ENCODE measurements at regions not wholly inside any gene's neighbourhood (a gene's known extent, or its start where the extent isn't known, plus 50 kb on each side); places are given as distances from the start of the nearest gene placed in this dataset.
A peak's percentile ranks its signal among the peaks of the same experiment; 100 is the strongest.

DNA sequence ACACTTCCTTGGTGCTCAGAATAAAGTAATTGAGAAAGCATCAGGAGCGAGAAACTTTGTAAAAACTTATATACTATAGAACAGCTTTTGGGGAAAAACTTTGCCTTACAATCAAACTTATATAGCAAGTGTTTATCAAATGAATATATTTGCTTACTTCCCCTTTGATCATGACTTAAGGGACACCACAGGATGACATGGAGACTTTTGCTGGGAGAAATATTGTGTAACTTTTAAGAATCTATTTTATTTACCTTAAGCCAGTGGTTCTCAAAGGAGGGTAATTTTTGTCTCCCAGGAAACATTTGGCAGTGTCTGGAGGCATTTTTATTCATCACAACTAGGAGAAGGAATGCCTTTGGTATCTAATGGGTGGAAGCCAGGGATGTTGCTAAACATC is 173.8 kb upstream of the HABP2 start:
- Histone ChIP-seq H3K27ac (no peak overlapping the region), H3K9me3 (no peaks in the 10 kb centered on the region), H3K4me3 (replicated peaks in 1 of 3) (no peak overlapping the region), H3K36me3 (no peaks in the 10 kb centered on the region), H3K27me3 (no peaks in the 10 kb centered on the region), H3K4me1 (no peaks in the 10 kb centered on the region)
- intact Hi-C loops (cut with DNase I): no loop called here
- no peak for DNase-seq
- WGBS, 2 donors: 93 to 96% methylated on average over 1 of the region's 1 CpG
- no peak for TF ChIP-seq POLR2A (IDR thresholded peaks at IDR 0.05)
- TF ChIP-seq, protein P1, sequence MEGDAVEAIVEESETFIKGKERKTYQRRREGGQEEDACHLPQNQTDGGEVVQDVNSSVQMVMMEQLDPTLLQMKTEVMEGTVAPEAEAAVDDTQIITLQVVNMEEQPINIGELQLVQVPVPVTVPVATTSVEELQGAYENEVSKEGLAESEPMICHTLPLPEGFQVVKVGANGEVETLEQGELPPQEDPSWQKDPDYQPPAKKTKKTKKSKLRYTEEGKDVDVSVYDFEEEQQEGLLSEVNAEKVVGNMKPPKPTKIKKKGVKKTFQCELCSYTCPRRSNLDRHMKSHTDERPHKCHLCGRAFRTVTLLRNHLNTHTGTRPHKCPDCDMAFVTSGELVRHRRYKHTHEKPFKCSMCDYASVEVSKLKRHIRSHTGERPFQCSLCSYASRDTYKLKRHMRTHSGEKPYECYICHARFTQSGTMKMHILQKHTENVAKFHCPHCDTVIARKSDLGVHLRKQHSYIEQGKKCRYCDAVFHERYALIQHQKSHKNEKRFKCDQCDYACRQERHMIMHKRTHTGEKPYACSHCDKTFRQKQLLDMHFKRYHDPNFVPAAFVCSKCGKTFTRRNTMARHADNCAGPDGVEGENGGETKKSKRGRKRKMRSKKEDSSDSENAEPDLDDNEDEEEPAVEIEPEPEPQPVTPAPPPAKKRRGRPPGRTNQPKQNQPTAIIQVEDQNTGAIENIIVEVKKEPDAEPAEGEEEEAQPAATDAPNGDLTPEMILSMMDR (IDR thresholded peaks at IDR 0.05): no peak

DNA sequence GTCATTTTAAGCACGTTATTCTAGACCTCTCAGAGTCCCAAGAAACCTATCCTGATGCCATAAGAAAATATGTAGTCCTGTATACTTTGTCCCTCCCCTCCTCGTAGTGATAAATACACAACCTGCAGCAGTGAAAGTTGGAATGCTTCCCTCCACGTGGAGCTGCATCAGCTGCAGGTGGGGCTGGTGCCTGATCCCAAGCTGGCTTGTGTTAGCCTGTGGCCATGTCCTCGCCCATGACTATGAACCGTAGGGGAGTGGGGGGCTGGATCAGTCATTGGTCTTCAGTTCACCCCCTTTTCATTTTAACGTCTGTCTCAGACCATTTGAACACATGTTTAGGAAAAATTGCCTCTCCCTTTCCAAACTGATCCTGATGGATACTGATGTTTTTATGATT is 171.4 kb upstream of the HABP2 start:
- Histone ChIP-seq H3K27me3 (no peaks in the 10 kb centered on the region), H3K4me3 (replicated peaks in 1 of 3) (no peak overlapping the region), H3K27ac (no peak overlapping the region), H3K36me3 (no peaks in the 10 kb centered on the region), H3K9me3 (no peaks in the 10 kb centered on the region), H3K4me1 (peaks cover 0 to 4% of the 10 kb centered on the region in 2 donors)
- intact Hi-C loops (cut with DNase I): loop anchor here (10.0 kb wide), 2 partner anchors 657 to 817 kb away; no protein-coding TSS in a partner anchor
- DNase-seq: no peak
- no peak for TF ChIP-seq POLR2A (IDR thresholded peaks at IDR 0.05)
- TF ChIP-seq, protein P1 (IDR thresholded peaks at IDR 0.05): no peak
- WGBS, 2 donors: 67 to 70% methylated on average over 6 of the region's 6 CpGs

DNA sequence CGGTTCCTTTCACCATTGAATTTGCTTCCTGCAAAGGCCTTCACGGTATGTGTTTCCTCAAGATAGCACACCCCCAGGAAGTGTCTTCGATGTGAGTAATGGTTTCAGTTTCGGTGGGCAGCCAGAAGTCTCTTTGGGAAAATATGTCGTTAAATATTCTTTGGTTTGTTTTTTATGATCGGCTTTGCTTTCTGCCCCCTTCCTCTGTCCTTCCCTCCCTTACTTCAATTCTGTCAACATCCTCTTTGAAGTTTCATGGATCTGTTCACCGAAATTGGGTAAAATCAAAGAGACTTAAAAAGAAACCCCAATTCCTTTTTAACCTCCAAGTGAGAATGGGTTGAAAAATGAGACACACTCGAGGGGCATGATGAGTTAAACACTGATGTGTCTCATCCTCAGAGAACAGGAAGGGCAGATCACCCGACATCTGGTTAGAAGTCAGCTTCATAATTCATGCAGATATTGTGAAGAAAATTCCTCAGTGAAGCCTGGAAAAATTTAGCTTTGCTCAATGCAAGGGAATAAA is 170.8 kb upstream of the HABP2 start:
- peak overlapping the region in 1 of 3 donors; percentile 8 for H3K27ac ChIP-seq
- 63 to 74% methylated on average over 9 of the region's 9 CpGs for WGBS, 2 donors
- H3K27me3 ChIP-seq: no peaks in the 10 kb centered on the region
- no peaks in the 10 kb centered on the region for H3K36me3 ChIP-seq
- peaks cover 0 to 4% of the 10 kb centered on the region in 2 donors for H3K4me1 ChIP-seq
- no peak for TF ChIP-seq POLR2A (IDR thresholded peaks at IDR 0.05)
- TF ChIP-seq, protein P1 (IDR thresholded peaks at IDR 0.05): no peak
- intact Hi-C loops (cut with DNase I): loop anchor here (10.0 kb wide), 2 partner anchors 657 to 817 kb away; no protein-coding TSS in a partner anchor
- DNase-seq: no peak
- H3K4me3 ChIP-seq (replicated peaks in 1 of 3): no peak overlapping the region
- no peaks in the 10 kb centered on the region for H3K9me3 ChIP-seq

DNA sequence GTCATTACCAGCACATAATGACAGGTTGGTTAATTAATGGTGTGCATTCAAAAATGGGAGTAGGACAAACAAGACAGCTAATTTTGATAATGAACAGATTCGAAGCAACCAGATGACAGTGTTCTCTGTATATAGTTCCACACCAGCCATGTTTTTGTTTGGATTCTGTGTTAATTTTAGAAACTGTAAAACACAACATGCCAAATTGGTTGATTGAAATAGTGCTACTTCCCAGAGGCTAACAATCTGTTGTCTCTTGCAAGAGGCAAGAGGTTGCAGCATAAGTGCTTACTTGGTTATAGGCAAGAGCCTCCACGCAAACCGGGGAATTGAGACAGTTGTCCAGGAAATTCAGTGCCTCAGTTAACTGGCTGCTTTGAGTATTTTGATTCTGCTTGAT is 170.2 kb upstream of the HABP2 start:
- Histone ChIP-seq H3K27ac (no peak overlapping the region), H3K36me3 (no peaks in the 10 kb centered on the region), H3K4me1 (peaks cover 0 to 4% of the 10 kb centered on the region in 2 donors), H3K4me3 (replicated peaks in 1 of 3) (no peak overlapping the region), H3K27me3 (no peaks in the 10 kb centered on the region), H3K9me3 (no peaks in the 10 kb centered on the region)
- intact Hi-C loops (cut with DNase I): loop anchor here (10.0 kb wide), 2 partner anchors 658 to 818 kb away; no protein-coding TSS in a partner anchor
- 91% methylated on average over 3 of the region's 3 CpGs for WGBS, 2 donors
- TF ChIP-seq POLR2A (IDR thresholded peaks at IDR 0.05): no peak
- DNase-seq: no peak

DNA sequence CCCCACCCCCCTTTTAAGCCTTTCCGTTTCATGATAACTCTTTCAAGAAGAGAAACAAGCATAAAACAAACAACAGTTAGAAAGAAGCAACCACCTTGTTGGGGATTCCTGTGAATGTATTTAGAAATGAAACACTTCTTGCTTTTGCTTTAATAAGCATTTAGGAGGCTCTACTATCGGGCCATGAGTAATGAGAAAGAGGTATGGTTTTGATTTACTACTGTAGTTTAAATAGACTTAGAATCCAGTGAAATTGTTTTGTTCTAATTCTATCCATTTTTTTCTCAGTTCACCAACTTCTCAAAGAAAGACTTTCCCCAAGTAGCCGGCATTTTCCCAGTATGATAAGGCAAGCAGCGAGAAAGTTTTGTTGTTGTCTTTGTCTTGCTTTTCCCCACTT is 168.7 kb upstream of the HABP2 start:
- no peak for DNase-seq
- intact Hi-C loops (cut with DNase I): loop anchor here (10.0 kb wide), 2 partner anchors 659 to 819 kb away; no protein-coding TSS in a partner anchor
- Histone ChIP-seq H3K4me1 (peaks cover 0 to 4% of the 10 kb centered on the region in 2 donors), H3K27ac (no peak overlapping the region), H3K27me3 (no peaks in the 10 kb centered on the region), H3K4me3 (replicated peaks in 1 of 3) (no peak overlapping the region), H3K36me3 (no peaks in the 10 kb centered on the region), H3K9me3 (no peaks in the 10 kb centered on the region)
- 88 to 92% methylated on average over 4 of the region's 4 CpGs for WGBS, 2 donors
- TF ChIP-seq, protein P1 (IDR thresholded peaks at IDR 0.05): no peak
- TF ChIP-seq POLR2A (IDR thresholded peaks at IDR 0.05): no peak
